ENCODE measurements at regions not wholly inside any gene's neighbourhood (a gene's known extent, or its start where the extent isn't known, plus 50 kb on each side); places are given as distances from the start of the nearest gene placed in this dataset.

DNA sequence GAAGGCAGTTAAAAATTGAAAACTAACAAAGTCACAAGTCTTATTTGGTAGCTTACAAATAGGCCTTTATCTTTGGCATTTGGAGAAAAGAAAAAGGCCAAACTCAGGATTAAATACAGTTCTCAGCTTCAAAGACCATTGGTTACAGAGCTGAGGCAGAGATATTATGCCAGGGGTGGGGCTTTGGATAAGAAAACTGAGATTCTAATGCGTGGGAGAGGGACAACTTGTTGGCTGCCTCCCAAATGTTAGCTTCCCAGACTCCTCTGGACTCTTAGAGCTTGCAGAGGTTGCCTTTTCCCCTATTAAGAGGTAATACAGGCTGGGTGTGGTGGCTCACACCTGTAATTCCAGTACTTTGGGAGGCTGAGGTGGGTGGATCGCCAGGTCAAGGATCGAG lies 231.8 kb downstream of the SQOR start:
- TF ChIP-seq, protein P1, sequence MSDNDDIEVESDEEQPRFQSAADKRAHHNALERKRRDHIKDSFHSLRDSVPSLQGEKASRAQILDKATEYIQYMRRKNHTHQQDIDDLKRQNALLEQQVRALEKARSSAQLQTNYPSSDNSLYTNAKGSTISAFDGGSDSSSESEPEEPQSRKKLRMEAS (IDR thresholded peaks at IDR 0.05): no peak
- TF ChIP-seq GABPA (IDR thresholded peaks at IDR 0.05 in 1 of 2, conservative IDR thresholded peaks at IDR 0.05 in 1 of 2) (no peak), SP1 (IDR thresholded peaks at IDR 0.05) (no peak), TAF1 (conservative IDR thresholded peaks at IDR 0.05) (no peak)
- TF ChIP-seq, protein P2, sequence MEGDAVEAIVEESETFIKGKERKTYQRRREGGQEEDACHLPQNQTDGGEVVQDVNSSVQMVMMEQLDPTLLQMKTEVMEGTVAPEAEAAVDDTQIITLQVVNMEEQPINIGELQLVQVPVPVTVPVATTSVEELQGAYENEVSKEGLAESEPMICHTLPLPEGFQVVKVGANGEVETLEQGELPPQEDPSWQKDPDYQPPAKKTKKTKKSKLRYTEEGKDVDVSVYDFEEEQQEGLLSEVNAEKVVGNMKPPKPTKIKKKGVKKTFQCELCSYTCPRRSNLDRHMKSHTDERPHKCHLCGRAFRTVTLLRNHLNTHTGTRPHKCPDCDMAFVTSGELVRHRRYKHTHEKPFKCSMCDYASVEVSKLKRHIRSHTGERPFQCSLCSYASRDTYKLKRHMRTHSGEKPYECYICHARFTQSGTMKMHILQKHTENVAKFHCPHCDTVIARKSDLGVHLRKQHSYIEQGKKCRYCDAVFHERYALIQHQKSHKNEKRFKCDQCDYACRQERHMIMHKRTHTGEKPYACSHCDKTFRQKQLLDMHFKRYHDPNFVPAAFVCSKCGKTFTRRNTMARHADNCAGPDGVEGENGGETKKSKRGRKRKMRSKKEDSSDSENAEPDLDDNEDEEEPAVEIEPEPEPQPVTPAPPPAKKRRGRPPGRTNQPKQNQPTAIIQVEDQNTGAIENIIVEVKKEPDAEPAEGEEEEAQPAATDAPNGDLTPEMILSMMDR (IDR thresholded peaks at IDR 0.05; ENCODE audit: low read depth, low read length, missing input control): no peak
- TF ChIP-seq, protein P3, sequence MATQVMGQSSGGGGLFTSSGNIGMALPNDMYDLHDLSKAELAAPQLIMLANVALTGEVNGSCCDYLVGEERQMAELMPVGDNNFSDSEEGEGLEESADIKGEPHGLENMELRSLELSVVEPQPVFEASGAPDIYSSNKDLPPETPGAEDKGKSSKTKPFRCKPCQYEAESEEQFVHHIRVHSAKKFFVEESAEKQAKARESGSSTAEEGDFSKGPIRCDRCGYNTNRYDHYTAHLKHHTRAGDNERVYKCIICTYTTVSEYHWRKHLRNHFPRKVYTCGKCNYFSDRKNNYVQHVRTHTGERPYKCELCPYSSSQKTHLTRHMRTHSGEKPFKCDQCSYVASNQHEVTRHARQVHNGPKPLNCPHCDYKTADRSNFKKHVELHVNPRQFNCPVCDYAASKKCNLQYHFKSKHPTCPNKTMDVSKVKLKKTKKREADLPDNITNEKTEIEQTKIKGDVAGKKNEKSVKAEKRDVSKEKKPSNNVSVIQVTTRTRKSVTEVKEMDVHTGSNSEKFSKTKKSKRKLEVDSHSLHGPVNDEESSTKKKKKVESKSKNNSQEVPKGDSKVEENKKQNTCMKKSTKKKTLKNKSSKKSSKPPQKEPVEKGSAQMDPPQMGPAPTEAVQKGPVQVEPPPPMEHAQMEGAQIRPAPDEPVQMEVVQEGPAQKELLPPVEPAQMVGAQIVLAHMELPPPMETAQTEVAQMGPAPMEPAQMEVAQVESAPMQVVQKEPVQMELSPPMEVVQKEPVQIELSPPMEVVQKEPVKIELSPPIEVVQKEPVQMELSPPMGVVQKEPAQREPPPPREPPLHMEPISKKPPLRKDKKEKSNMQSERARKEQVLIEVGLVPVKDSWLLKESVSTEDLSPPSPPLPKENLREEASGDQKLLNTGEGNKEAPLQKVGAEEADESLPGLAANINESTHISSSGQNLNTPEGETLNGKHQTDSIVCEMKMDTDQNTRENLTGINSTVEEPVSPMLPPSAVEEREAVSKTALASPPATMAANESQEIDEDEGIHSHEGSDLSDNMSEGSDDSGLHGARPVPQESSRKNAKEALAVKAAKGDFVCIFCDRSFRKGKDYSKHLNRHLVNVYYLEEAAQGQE (IDR thresholded peaks at IDR 0.05): no peak
